ENCODE measurements at regions not wholly inside any gene's neighbourhood (a gene's known extent, or its start where the extent isn't known, plus 50 kb on each side); places are given as distances from the start of the nearest gene placed in this dataset.

GRCh38 chr4:26008737-26009136, 94.7 kb downstream of the SMIM20 start:
- TF ChIP-seq TCF12 (IDR thresholded peaks at IDR 0.05; ENCODE audit: low read depth) (no peak), EP300 (IDR thresholded peaks at IDR 0.05; ENCODE audit: borderline replicate concordance) (no peak), USF1 (IDR thresholded peaks at IDR 0.05) (no peak), CREB1 (IDR thresholded peaks at IDR 0.05; ENCODE audit: low read depth) (no peak)

- TF ChIP-seq EP300 (IDR thresholded peaks at IDR 0.05; ENCODE audit: borderline replicate concordance) (no peak), MAX (IDR thresholded peaks at IDR 0.05) (no peak), CEBPB (IDR thresholded peaks at IDR 0.05) (no peak), TEAD4 (IDR thresholded peaks at IDR 0.05) (no peak), TCF12 (IDR thresholded peaks at IDR 0.05; ENCODE audit: low read depth) (no peak)
Observed at GRCh38 chr4:26009502-26009901, 95.5 kb downstream of the SMIM20 start.

- TF ChIP-seq REST (IDR thresholded peaks at IDR 0.05; ENCODE audit: low read depth) (no peak), TAF1 (IDR thresholded peaks at IDR 0.05; ENCODE audit: low read depth) (no peak), CREB1 (IDR thresholded peaks at IDR 0.05; ENCODE audit: low read depth) (no peak), YY1 (IDR thresholded peaks at IDR 0.05; ENCODE audit: low read depth) (no peak)
Observed at GRCh38 chr4:26010304-26010703, 96.3 kb downstream of the SMIM20 start.

GRCh38 chr4:26013629-26014028, 99.6 kb downstream of the SMIM20 start:
- no peak for TF ChIP-seq REST (IDR thresholded peaks at IDR 0.05; ENCODE audit: low read depth)
- TF ChIP-seq EGR1 (IDR thresholded peaks at IDR 0.05): no peak
- TF ChIP-seq TEAD4 (IDR thresholded peaks at IDR 0.05): no peak
- no peak for TF ChIP-seq FOXM1 (IDR thresholded peaks at IDR 0.05; ENCODE audit: borderline replicate concordance, low read depth)
- no peak for TF ChIP-seq TAF1 (IDR thresholded peaks at IDR 0.05; ENCODE audit: low read depth)
- TF ChIP-seq NFIC (IDR thresholded peaks at IDR 0.05): no peak
- TF ChIP-seq MAX (IDR thresholded peaks at IDR 0.05): no peak
- TF ChIP-seq RAD21 (IDR thresholded peaks at IDR 0.05; ENCODE audit: low read depth): no peak
- no peak for TF ChIP-seq YY1 (IDR thresholded peaks at IDR 0.05; ENCODE audit: low read depth)
- TF ChIP-seq CEBPB (IDR thresholded peaks at IDR 0.05): no peak
- no peak for TF ChIP-seq ZBTB7A (IDR thresholded peaks at IDR 0.05; ENCODE audit: low read depth)
- no peak for TF ChIP-seq USF1 (IDR thresholded peaks at IDR 0.05)
- TF ChIP-seq EP300 (IDR thresholded peaks at IDR 0.05; ENCODE audit: borderline replicate concordance): no peak
- no peak for TF ChIP-seq CREB1 (IDR thresholded peaks at IDR 0.05; ENCODE audit: low read depth)
- no peak for TF ChIP-seq TCF12 (IDR thresholded peaks at IDR 0.05; ENCODE audit: low read depth)

- TF ChIP-seq TCF12 (IDR thresholded peaks at IDR 0.05; ENCODE audit: low read depth) (no peak), USF1 (IDR thresholded peaks at IDR 0.05) (no peak), EP300 (IDR thresholded peaks at IDR 0.05; ENCODE audit: borderline replicate concordance) (no peak), CEBPB (IDR thresholded peaks at IDR 0.05) (no peak), NFIC (IDR thresholded peaks at IDR 0.05) (no peak), CREB1 (IDR thresholded peaks at IDR 0.05; ENCODE audit: low read depth) (no peak), FOXM1 (IDR thresholded peaks at IDR 0.05; ENCODE audit: borderline replicate concordance, low read depth) (no peak), ZBTB7A (IDR thresholded peaks at IDR 0.05; ENCODE audit: low read depth) (no peak), RAD21 (IDR thresholded peaks at IDR 0.05; ENCODE audit: low read depth) (no peak), REST (IDR thresholded peaks at IDR 0.05; ENCODE audit: low read depth) (no peak), EGR1 (IDR thresholded peaks at IDR 0.05) (no peak), MAX (IDR thresholded peaks at IDR 0.05) (no peak), TEAD4 (IDR thresholded peaks at IDR 0.05) (no peak), TAF1 (IDR thresholded peaks at IDR 0.05; ENCODE audit: low read depth) (no peak), YY1 (IDR thresholded peaks at IDR 0.05; ENCODE audit: low read depth) (no peak)
Observed at GRCh38 chr4:26015133-26015651, 101.2 kb downstream of the SMIM20 start.
